Erythroblast (primary cell): ENCODE measurements at regions not wholly inside any gene's neighbourhood (a gene's known extent, or its start where the extent isn't known, plus 50 kb on each side); places are given as distances from the start of the nearest gene placed in this dataset.

Experiments used
- DNase-seq, 2 experiments: peaks; one replicate each; lab custom pipeline; 2025; lab: John Stamatoyannopoulos, UW
- GATA1 ChIP-seq: IDR thresholded peaks from 2 replicates; pipeline ENCODE4 v1.6.1; 2011; ENCODE audit warnings: low read depth, mild to moderate bottlenecking, control low read depth, low read length, moderate library complexity
- POLR2A ChIP-seq: IDR thresholded peaks from 2 replicates; pipeline ENCODE4 v1.6.1; 2011; ENCODE audit warnings: mild to moderate bottlenecking, low read length

DNA sequence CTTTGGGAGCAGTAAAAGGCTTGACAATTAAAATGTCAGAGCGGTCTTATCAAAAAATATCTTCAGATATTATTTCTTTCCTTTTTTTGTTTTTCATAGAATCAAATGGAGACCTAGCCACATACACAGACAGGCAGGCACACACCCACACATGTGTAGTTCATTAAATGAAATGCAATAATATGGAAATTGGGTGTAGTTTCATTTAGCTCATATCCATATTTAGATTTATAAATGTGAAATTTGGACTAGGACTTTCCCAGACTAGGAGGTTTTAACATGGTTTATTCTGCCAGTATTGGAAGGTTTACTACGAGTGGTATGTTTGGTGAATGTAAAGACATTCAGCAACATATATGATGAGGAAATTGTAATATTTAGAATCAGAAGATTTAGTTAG lies 277.7 kb upstream of the NT5E start:
- no peak for DNase-seq
- TF ChIP-seq GATA1 (no peak), POLR2A (no peak)

DNA sequence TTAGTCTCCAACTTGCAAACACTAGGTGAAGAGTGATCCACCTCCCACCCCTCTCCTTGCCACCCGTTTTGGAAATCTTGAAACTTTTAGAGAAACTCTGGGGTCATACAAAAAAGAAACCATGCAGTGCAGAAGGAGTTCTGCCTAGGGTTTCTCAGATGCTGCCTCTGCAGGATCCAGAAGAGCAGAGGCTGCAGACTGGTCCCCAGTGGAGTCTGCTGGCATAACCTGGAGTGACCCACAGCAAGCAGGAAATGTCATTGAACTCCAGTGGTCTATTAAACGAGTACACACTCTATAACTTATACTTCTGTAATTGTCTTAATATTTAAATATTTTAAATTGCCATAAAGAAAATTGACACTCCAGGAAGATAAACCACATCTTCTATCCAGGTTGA lies 280.7 kb upstream of the NT5E start:
- DNase-seq: no peak
- TF ChIP-seq POLR2A (no peak), GATA1 (no peak)

GRCh38 chr6:85168146-85168545 lies 281.7 kb upstream of the NT5E start:
- DNase-seq: no peak
- TF ChIP-seq GATA1: no peak
- no peak for TF ChIP-seq POLR2A

- no peak for DNase-seq
- TF ChIP-seq POLR2A (no peak), GATA1 (no peak)
These were observed 283.7 kb upstream of the NT5E start for GRCh38 chr6:85166114-85166741.

- TF ChIP-seq POLR2A: no peak
- TF ChIP-seq GATA1: no peak
- no peak for DNase-seq
These were observed 286.5 kb upstream of the NT5E start for GRCh38 chr6:85163156-85164080.

DNA sequence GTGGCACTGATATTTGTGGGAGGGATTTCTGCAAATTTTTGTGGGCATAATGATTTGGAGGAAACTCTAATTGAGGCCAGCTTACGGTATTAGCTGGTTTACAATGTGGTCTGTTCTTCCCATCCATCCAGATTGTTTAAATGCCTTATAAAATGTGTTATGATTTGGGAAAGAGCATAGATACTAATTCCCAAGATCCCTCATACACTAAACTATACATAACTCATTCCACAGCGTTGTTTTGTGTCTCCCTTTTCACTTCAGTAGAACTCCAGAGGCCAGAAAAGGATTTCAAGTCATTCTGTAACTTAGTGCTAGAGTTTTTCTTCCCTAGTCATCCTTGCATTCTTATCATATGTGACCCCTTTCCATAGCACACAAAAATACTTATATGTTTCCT lies 292.6 kb upstream of the NT5E start:
- no peak for DNase-seq
- no peak for TF ChIP-seq POLR2A
- TF ChIP-seq GATA1: no peak

DNA sequence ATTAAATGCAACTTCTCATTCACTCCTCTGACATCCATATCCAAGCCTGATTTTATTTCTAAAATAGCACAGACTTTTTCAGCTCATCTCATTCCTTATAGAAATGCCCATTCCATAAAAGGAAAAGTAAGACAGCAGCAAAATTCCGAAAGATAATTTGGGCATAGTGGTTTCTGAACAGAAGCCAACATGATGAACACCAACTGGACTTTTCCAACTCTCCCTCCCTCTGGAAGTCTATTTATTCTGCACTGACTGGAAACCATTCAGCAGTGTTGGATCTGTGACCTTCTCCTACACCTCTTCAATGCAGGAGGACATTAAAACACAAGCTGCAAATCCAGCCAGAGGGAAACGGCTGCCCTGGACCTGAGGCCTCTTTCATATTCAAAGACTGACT lies 306.2 kb upstream of the NT5E start:
- no peak for DNase-seq
- TF ChIP-seq POLR2A (no peak), GATA1 (no peak)

DNA sequence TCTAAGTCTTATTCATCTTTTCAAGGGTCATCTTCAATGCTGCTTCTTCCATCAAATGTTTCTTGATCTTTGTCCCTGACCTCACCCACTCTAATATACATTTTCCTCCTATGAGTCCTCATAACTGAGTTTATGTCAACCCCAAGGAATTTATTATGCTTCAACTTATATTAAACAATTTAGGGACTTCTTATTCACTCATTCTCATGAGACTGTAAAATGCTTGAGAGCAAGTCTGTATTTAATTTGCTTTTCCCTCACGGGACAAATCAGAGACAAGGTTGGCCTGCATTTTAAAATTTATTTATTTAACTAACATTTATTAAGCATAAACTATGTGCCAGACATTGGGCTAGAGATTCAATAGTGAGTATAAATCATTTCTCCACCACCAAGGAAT lies 312.0 kb upstream of the NT5E start:
- no peak for DNase-seq
- no peak for TF ChIP-seq GATA1
- no peak for TF ChIP-seq POLR2A

DNA sequence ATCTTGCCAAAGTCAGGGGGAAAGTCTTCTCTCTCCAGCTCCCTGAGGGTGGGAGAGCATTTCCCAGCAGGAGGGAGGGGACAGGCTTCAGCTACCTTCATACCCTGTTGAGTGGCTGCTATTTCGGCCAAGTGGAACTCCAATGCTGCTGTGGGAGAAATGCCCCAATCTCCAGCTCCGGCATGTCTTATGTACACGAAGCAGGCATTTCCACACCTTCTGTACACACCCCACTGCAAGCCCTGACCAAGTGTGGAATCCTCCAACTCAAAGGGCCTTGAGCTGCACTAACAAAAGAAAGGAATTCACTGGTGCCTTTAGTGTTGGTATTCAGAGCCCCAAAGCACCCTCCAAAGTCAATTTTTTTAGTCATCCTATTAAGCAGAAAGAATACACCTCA lies 313.6 kb upstream of the NT5E start:
- DNase-seq: no peak
- no peak for TF ChIP-seq POLR2A
- TF ChIP-seq GATA1: no peak

- no peak for TF ChIP-seq GATA1
- no peak for TF ChIP-seq POLR2A
- no peak for DNase-seq
These were observed 314.3 kb upstream of the NT5E start for GRCh38 chr6:85135376-85136094.

- no peak for TF ChIP-seq POLR2A
- TF ChIP-seq GATA1: no peak
- DNase-seq: no peak
These were observed 315.7 kb upstream of the NT5E start for GRCh38 chr6:85134172-85134571.

DNA sequence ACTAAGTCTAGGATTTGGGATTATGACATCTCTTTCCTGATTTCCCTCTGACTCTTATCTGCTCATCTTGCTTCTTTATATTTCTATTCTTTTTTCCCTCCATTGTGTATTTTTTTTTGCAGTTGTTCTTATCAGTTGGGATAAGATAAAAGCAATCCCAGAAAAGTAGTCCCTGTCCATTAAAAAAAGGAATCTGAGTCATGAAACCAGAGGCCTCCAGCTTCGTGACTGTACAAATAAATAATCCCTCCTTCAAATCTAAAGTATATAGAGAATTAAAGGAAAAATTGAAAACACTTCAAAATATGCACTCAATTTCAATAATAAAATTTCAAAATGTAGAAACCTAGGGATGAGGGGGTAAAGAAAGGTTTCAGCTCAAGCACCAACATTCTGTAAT lies 317.8 kb upstream of the NT5E start:
- DNase-seq: no peak
- TF ChIP-seq GATA1 (no peak), POLR2A (no peak)

DNA sequence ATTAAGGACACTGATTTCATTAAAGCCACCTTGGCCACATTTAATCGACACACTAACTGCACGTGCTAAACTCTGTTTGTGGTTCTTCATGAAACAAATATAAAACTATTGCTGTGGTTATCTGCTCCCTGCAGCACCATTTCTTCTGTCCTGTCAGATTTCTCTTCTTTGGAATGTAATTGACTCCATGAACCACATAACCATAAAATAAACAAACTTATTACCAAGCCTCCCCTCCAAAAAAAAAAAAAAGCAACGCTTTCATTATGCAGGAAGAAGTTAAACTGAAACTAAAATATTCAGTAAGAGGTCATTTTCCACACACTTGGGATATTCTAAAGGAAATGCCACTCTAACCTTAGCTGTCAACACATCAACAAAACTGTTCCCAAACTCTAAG lies 319.1 kb upstream of the NT5E start:
- DNase-seq: no peak
- no peak for TF ChIP-seq GATA1
- no peak for TF ChIP-seq POLR2A

- DNase-seq: no peak
These were observed 320.0 kb upstream of the NT5E start for GRCh38 chr6:85129881-85130280.

More at GRCh38 chr6:85129881-85130280, 320.0 kb upstream of the NT5E start:
- no peak for TF ChIP-seq POLR2A
- no peak for TF ChIP-seq GATA1
